ENCODE measurements at regions not wholly inside any gene's neighbourhood (a gene's known extent, or its start where the extent isn't known, plus 50 kb on each side); places are given as distances from the start of the nearest gene placed in this dataset.

DNA sequence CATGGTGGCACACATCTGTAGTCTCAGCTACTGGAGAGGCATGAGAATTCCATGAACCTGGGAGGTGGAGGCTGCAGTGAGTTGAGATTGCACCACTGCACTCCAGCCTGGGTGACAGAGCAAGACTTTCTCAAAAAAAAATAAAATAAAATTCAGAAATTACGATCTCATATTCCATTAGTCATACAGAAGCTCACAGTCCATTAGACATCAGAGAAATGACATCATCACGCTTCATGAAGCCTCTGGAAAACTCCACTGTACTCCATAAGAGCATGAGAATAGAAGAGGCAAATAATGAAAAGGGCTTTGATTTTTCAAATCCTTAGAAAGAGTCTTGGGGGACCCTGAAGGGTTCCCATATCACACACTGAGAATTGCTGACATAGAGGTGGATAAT is 145.0 kb upstream of the MITF start:
- H3K27me3 ChIP-seq (ENCODE audit: control insufficient read depth in 1 of 2, insufficient read depth in 1 of 2, low read length in 2 of 2), result peaks cover 0 to 4% of the 10 kb centered on the region in 2 experiments
- no peaks in the 10 kb centered on the region for H3K9me3 ChIP-seq (ENCODE audit: control insufficient read depth, low read length)
- H3K4ac ChIP-seq (ENCODE audit: low read depth in 1 of 2, low read length in 2 of 2), result no peak overlapping the region
- H3K9ac ChIP-seq (ENCODE audit: low read length), result no peak overlapping the region
- H4K8ac ChIP-seq (ENCODE audit: low read length), result no peak overlapping the region
- no peak overlapping the region for H2AK5ac ChIP-seq (ENCODE audit: low read length, severe bottlenecking)
- H2BK5ac ChIP-seq (ENCODE audit: low read depth, low read length, poor library complexity, severe bottlenecking), result no peak overlapping the region
- H3K4me2 ChIP-seq (ENCODE audit: low read length, poor library complexity, severe bottlenecking), result no peak overlapping the region
- no peak for DNase-seq
- no peak overlapping the region for H3K27ac ChIP-seq (ENCODE audit: low read length, poor library complexity, severe bottlenecking)
- H3K79me1 ChIP-seq (replicated peaks; ENCODE audit: low read length, poor library complexity, severe bottlenecking), result no peaks in the 10 kb centered on the region
- H3K14ac ChIP-seq (ENCODE audit: low read length in 2 of 2), result no peak overlapping the region
- H2BK120ac ChIP-seq (ENCODE audit: low read depth, low read length), result no peak overlapping the region
- H2AFZ ChIP-seq (ENCODE audit: low read depth, low read length), result no peak overlapping the region
- no peak overlapping the region for H3K18ac ChIP-seq (ENCODE audit: low read depth in 1 of 2, low read length in 2 of 2)
- H3K4me1 ChIP-seq (ENCODE audit: control insufficient read depth, insufficient read depth, low read depth, low read length), result no peaks in the 10 kb centered on the region
- WGBS, result no CpG with 5 or more reads among the region's 2 CpGs
- H3K36me3 ChIP-seq (ENCODE audit: control insufficient read depth in 1 of 2, insufficient read depth in 2 of 2, low read depth in 1 of 2, low read length in 2 of 2), result no peaks in the 10 kb centered on the region
- no peak overlapping the region for H2BK12ac ChIP-seq (ENCODE audit: low read length in 2 of 2)
- H4K91ac ChIP-seq (ENCODE audit: low read length), result no peak overlapping the region
- H3K4me3 ChIP-seq (ENCODE audit: insufficient read depth in 1 of 2, low read depth in 1 of 2, low read length in 2 of 2), result no peak overlapping the region
- no peak overlapping the region for H3K23ac ChIP-seq (ENCODE audit: low read length in 2 of 2)
- no peak overlapping the region for H2BK15ac ChIP-seq (ENCODE audit: low read depth, poor library complexity, severe bottlenecking)

DNA sequence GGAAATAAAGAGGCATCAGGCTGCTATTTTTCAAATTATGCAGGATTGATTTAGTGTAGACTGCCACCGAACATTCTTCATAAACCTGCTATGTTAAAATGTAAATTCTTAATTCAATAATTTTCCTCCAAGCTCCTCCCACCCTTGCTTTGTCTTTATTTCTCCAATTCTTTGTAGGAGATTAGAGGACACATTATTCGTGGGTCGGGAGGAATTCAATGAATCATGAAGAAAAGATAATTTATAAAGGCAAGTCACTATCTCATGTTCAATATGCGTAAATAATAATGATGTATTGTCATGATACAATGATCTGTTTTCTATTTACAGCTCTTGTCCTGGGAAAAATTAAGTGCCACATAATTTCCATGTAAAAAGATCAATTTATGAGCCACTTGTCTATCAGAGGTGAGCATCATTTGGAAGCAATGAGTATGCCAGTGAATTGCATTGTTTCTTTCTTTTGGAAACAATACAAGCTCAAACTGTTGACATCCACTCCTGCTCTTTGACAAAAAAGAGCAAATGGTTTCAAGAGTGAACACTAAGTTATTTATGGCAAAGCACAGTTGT is 148.0 kb upstream of the MITF start:
- Histone ChIP-seq H4K8ac (ENCODE audit: low read length) (no peak overlapping the region), H3K27me3 (ENCODE audit: control insufficient read depth in 1 of 2, insufficient read depth in 1 of 2, low read length in 2 of 2) (peaks cover 0 to 4% of the 10 kb centered on the region in 2 experiments), H2BK15ac (ENCODE audit: low read depth, poor library complexity, severe bottlenecking) (no peak overlapping the region), H2BK5ac (ENCODE audit: low read depth, low read length, poor library complexity, severe bottlenecking) (no peak overlapping the region), H3K36me3 (ENCODE audit: control insufficient read depth in 1 of 2, insufficient read depth in 2 of 2, low read depth in 1 of 2, low read length in 2 of 2) (no peaks in the 10 kb centered on the region), H3K9me3 (ENCODE audit: control insufficient read depth, low read length) (peaks cover 17% of the 10 kb centered on the region), H3K23ac (ENCODE audit: low read length in 2 of 2) (no peak overlapping the region), H2AK5ac (ENCODE audit: low read length, severe bottlenecking) (no peak overlapping the region), H3K9ac (ENCODE audit: low read length) (no peak overlapping the region), H3K4me1 (ENCODE audit: control insufficient read depth, insufficient read depth, low read depth, low read length) (no peaks in the 10 kb centered on the region), H2BK12ac (ENCODE audit: low read length in 2 of 2) (no peak overlapping the region), H3K18ac (ENCODE audit: low read depth in 1 of 2, low read length in 2 of 2) (no peak overlapping the region), H2BK120ac (ENCODE audit: low read depth, low read length) (no peak overlapping the region), H3K27ac (ENCODE audit: low read length, poor library complexity, severe bottlenecking) (no peak overlapping the region), H2AFZ (ENCODE audit: low read depth, low read length) (no peak overlapping the region), H3K4ac (ENCODE audit: low read depth in 1 of 2, low read length in 2 of 2) (no peak overlapping the region), H4K91ac (ENCODE audit: low read length) (no peak overlapping the region), H3K4me2 (ENCODE audit: low read length, poor library complexity, severe bottlenecking) (no peak overlapping the region), H3K4me3 (ENCODE audit: insufficient read depth in 1 of 2, low read depth in 1 of 2, low read length in 2 of 2) (no peak overlapping the region), H3K79me1 (replicated peaks; ENCODE audit: low read length, poor library complexity, severe bottlenecking) (no peaks in the 10 kb centered on the region), H3K14ac (ENCODE audit: low read length in 2 of 2) (no peak overlapping the region)
- WGBS, result no CpG with 5 or more reads among the region's 4 CpGs
- no peak for DNase-seq

DNA sequence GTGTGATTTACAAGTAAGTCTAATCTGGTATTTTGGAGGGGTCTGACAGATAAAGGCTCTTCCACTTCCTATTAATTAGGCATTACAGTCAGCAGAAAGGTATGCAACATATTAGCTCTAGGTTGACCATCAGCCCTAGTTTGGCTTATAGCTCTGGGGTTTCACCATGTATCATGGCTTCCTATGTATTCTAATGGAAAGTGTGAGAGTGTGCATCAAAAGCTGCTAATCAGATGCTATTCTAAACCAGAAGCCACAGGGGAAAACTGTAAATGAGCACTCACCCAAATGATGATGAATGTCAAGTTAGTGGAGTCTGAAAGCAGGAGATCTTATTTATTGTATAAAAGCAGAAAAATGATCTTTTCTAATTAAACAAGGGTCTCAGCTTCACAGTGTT is 149.2 kb upstream of the MITF start:
- no peak overlapping the region for H2BK120ac ChIP-seq (ENCODE audit: low read depth, low read length)
- H3K79me1 ChIP-seq (replicated peaks; ENCODE audit: low read length, poor library complexity, severe bottlenecking), result no peaks in the 10 kb centered on the region
- H3K36me3 ChIP-seq (ENCODE audit: control insufficient read depth in 1 of 2, insufficient read depth in 2 of 2, low read depth in 1 of 2, low read length in 2 of 2), result no peaks in the 10 kb centered on the region
- no peak overlapping the region for H2BK12ac ChIP-seq (ENCODE audit: low read length in 2 of 2)
- no peak overlapping the region for H2BK5ac ChIP-seq (ENCODE audit: low read depth, low read length, poor library complexity, severe bottlenecking)
- no peak overlapping the region for H2BK15ac ChIP-seq (ENCODE audit: low read depth, poor library complexity, severe bottlenecking)
- H3K23ac ChIP-seq (ENCODE audit: low read length in 2 of 2), result no peak overlapping the region
- H3K4me2 ChIP-seq (ENCODE audit: low read length, poor library complexity, severe bottlenecking), result no peak overlapping the region
- no peak overlapping the region for H3K27ac ChIP-seq (ENCODE audit: low read length, poor library complexity, severe bottlenecking)
- no peak overlapping the region for H3K9ac ChIP-seq (ENCODE audit: low read length)
- H3K4ac ChIP-seq (ENCODE audit: low read depth in 1 of 2, low read length in 2 of 2), result no peak overlapping the region
- H4K91ac ChIP-seq (ENCODE audit: low read length), result no peak overlapping the region
- no peak overlapping the region for H2AFZ ChIP-seq (ENCODE audit: low read depth, low read length)
- H2AK5ac ChIP-seq (ENCODE audit: low read length, severe bottlenecking), result no peak overlapping the region
- H3K9me3 ChIP-seq (ENCODE audit: control insufficient read depth, low read length), result peaks cover 28% of the 10 kb centered on the region
- no peaks in the 10 kb centered on the region for H3K4me1 ChIP-seq (ENCODE audit: control insufficient read depth, insufficient read depth, low read depth, low read length)
- H4K8ac ChIP-seq (ENCODE audit: low read length), result no peak overlapping the region
- H3K18ac ChIP-seq (ENCODE audit: low read depth in 1 of 2, low read length in 2 of 2), result no peak overlapping the region
- DNase-seq, result no peak
- H3K27me3 ChIP-seq (ENCODE audit: control insufficient read depth in 1 of 2, insufficient read depth in 1 of 2, low read length in 2 of 2), result peaks cover 0 to 4% of the 10 kb centered on the region in 2 experiments
- no peak overlapping the region for H3K14ac ChIP-seq (ENCODE audit: low read length in 2 of 2)
- no peak overlapping the region for H3K4me3 ChIP-seq (ENCODE audit: insufficient read depth in 1 of 2, low read depth in 1 of 2, low read length in 2 of 2)

DNA sequence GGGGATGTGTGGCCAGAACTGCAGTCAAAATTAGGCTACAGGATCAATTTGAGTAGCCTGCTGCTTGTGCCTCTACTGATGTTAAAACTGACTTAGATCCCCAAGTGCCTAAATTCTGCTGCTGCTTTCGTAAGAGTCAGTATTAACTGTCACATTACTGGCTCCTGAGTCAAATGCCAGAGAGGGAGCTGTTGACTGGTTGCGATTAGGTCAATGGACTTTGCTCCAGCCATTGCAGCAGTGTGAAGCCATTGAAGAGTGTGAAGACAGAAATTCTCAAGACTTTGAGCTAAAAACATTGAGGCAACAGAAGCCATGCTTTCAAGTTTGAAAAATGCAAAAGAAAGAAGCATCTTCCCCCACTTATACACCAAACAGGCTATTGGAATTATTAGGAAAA is 151.1 kb upstream of the MITF start:
- no peak overlapping the region for H3K23ac ChIP-seq (ENCODE audit: low read length in 2 of 2)
- H3K4me1 ChIP-seq (ENCODE audit: control insufficient read depth, insufficient read depth, low read depth, low read length), result no peaks in the 10 kb centered on the region
- H3K79me1 ChIP-seq (replicated peaks; ENCODE audit: low read length, poor library complexity, severe bottlenecking), result no peaks in the 10 kb centered on the region
- H3K27me3 ChIP-seq (ENCODE audit: control insufficient read depth in 1 of 2, insufficient read depth in 1 of 2, low read length in 2 of 2), result peaks cover 0 to 13% of the 10 kb centered on the region in 2 experiments
- no peak overlapping the region for H2AFZ ChIP-seq (ENCODE audit: low read depth, low read length)
- DNase-seq, result no peak
- H3K18ac ChIP-seq (ENCODE audit: low read depth in 1 of 2, low read length in 2 of 2), result no peak overlapping the region
- no peak overlapping the region for H4K91ac ChIP-seq (ENCODE audit: low read length)
- no peak overlapping the region for H3K4ac ChIP-seq (ENCODE audit: low read depth in 1 of 2, low read length in 2 of 2)
- no peak overlapping the region for H2BK5ac ChIP-seq (ENCODE audit: low read depth, low read length, poor library complexity, severe bottlenecking)
- H3K9ac ChIP-seq (ENCODE audit: low read length), result no peak overlapping the region
- peaks cover 29% of the 10 kb centered on the region for H3K9me3 ChIP-seq (ENCODE audit: control insufficient read depth, low read length)
- no peaks in the 10 kb centered on the region for H3K36me3 ChIP-seq (ENCODE audit: control insufficient read depth in 1 of 2, insufficient read depth in 2 of 2, low read depth in 1 of 2, low read length in 2 of 2)
- H2AK5ac ChIP-seq (ENCODE audit: low read length, severe bottlenecking), result no peak overlapping the region
- no peak overlapping the region for H4K8ac ChIP-seq (ENCODE audit: low read length)
- WGBS, result 71% methylated on average over 2 of the region's 2 CpGs
- no peak overlapping the region for H3K4me3 ChIP-seq (ENCODE audit: insufficient read depth in 1 of 2, low read depth in 1 of 2, low read length in 2 of 2)
- H2BK120ac ChIP-seq (ENCODE audit: low read depth, low read length), result no peak overlapping the region
- H3K14ac ChIP-seq (ENCODE audit: low read length in 2 of 2), result no peak overlapping the region
- H3K27ac ChIP-seq (ENCODE audit: low read length, poor library complexity, severe bottlenecking), result no peak overlapping the region
- no peak overlapping the region for H2BK12ac ChIP-seq (ENCODE audit: low read length in 2 of 2)
- no peak overlapping the region for H2BK15ac ChIP-seq (ENCODE audit: low read depth, poor library complexity, severe bottlenecking)
- no peak overlapping the region for H3K4me2 ChIP-seq (ENCODE audit: low read length, poor library complexity, severe bottlenecking)
